ENCODE measurements at regions not wholly inside any gene's neighbourhood (a gene's known extent, or its start where the extent isn't known, plus 50 kb on each side); places are given as distances from the start of the nearest gene placed in this dataset.
"Not testable (repeated sequence)": the region's sequence is repeated elsewhere in the genome, so short reads cannot be mapped to it uniquely, and the experiment has no call there.

GRCh38 chr7:155396661-155397060, 61.3 kb upstream of the EN2 start:
- no TSS peak for BruUV-seq (replicated peaks)
- CTCF ChIA-PET = interaction anchor here (4.4 kb wide), 1 partner anchor 16 kb away, joined by 26 read pairs; no protein-coding TSS in a partner anchor
- Histone ChIP-seq H3K9me3 (replicated peaks; ENCODE audit: control insufficient read depth, insufficient read depth, low read length) (no peaks in the 10 kb centered on the region), H3K4me3 (replicated peaks in 1 of 3; ENCODE audit: insufficient read depth in 1 of 3, low read depth in 1 of 3, low read length in 3 of 3) (no peak overlapping the region), H3K79me2 (ENCODE audit: control insufficient read depth, insufficient read depth, low read length) (no peaks in the 10 kb centered on the region), H3K4me1 (ENCODE audit: control insufficient read depth, extremely low read depth, insufficient read depth, low read length) (no peaks in the 10 kb centered on the region), H3K4me2 (ENCODE audit: insufficient read depth, low read length) (no peak overlapping the region), H3K9ac (replicated peaks; ENCODE audit: extremely low read depth, insufficient read depth, low read length) (no peak overlapping the region), H4K20me1 (replicated peaks; ENCODE audit: control insufficient read depth, extremely low read depth, insufficient read depth, low read length) (no peaks in the 10 kb centered on the region), H3K27ac (ENCODE audit: insufficient read depth, low read depth, low read length) (no peak overlapping the region), H2AFZ (ENCODE audit: low read depth, low read length) (no peak overlapping the region), H3K9me1 (replicated peaks; ENCODE audit: control insufficient read depth, extremely low read depth, insufficient read depth, low read length) (no peaks in the 10 kb centered on the region), H3K27me3 (ENCODE audit: control insufficient read depth in 2 of 2, insufficient read depth in 2 of 2, low read length in 2 of 2) (no peaks in the 10 kb centered on the region), H3K36me3 (ENCODE audit: control insufficient read depth in 2 of 2, extremely low read depth in 1 of 2, insufficient read depth in 2 of 2, low read length in 2 of 2) (no peaks in the 10 kb centered on the region)
- intact Hi-C loops (cut with micrococcal nuclease) = no loop called here
- DNase-seq (ENCODE audit: low read depth, low spot score) (no peak), FAIRE-seq (no peak)
- POLR2A ChIA-PET = no interaction called here
- TF ChIP-seq FOS (IDR thresholded peaks at IDR 0.05; ENCODE audit: borderline replicate concordance, insufficient read depth, low read length) (no peak), POLR2AphosphoS5 (IDR thresholded peaks at IDR 0.05; ENCODE audit: insufficient read depth, low read depth, low read length) (no peak), MYC (IDR thresholded peaks at IDR 0.05; ENCODE audit: low read depth, low read length) (no peak), GATA2 (IDR thresholded peaks at IDR 0.05; ENCODE audit: insufficient read depth, insufficient read length, low read depth, low read length) (no peak), POLR2A (IDR thresholded peaks at IDR 0.05; ENCODE audit: low read depth, low read length) (no peak), EZH2 (IDR thresholded peaks at IDR 0.05; ENCODE audit: borderline replicate concordance, low read depth, low read length, severe bottlenecking) (no peak), JUN (IDR thresholded peaks at IDR 0.05; ENCODE audit: borderline replicate concordance, insufficient read depth, insufficient read length, low read depth) (no peak)
- TF ChIP-seq, protein P1, sequence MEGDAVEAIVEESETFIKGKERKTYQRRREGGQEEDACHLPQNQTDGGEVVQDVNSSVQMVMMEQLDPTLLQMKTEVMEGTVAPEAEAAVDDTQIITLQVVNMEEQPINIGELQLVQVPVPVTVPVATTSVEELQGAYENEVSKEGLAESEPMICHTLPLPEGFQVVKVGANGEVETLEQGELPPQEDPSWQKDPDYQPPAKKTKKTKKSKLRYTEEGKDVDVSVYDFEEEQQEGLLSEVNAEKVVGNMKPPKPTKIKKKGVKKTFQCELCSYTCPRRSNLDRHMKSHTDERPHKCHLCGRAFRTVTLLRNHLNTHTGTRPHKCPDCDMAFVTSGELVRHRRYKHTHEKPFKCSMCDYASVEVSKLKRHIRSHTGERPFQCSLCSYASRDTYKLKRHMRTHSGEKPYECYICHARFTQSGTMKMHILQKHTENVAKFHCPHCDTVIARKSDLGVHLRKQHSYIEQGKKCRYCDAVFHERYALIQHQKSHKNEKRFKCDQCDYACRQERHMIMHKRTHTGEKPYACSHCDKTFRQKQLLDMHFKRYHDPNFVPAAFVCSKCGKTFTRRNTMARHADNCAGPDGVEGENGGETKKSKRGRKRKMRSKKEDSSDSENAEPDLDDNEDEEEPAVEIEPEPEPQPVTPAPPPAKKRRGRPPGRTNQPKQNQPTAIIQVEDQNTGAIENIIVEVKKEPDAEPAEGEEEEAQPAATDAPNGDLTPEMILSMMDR (IDR thresholded peaks at IDR 0.05; ENCODE audit: extremely low read depth in 1 of 2, insufficient read depth in 1 of 2, low read depth in 1 of 2, low read length in 2 of 2) = no peak
- TF ChIP-seq, protein P2, sequence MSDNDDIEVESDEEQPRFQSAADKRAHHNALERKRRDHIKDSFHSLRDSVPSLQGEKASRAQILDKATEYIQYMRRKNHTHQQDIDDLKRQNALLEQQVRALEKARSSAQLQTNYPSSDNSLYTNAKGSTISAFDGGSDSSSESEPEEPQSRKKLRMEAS (IDR thresholded peaks at IDR 0.05; ENCODE audit: insufficient read depth, insufficient read length) = no peak
- dilution Hi-C loops (cut with MboI; ENCODE audit: extremely low pct_ligation_motif_present, low sequenced_read_pairs) = no loop called here

GRCh38 chr7:155397758-155398714, 59.9 kb upstream of the EN2 start:
- H3K9ac ChIP-seq (replicated peaks; ENCODE audit: extremely low read depth, insufficient read depth, low read length); H3K9me1 ChIP-seq (replicated peaks; ENCODE audit: control insufficient read depth, extremely low read depth, insufficient read depth, low read length); FAIRE-seq; dilution Hi-C loops (cut with MboI; ENCODE audit: extremely low pct_ligation_motif_present, low sequenced_read_pairs); H3K4me2 ChIP-seq (ENCODE audit: insufficient read depth, low read length); H3K4me3 ChIP-seq (replicated peaks in 1 of 3; ENCODE audit: insufficient read depth in 1 of 3, low read depth in 1 of 3, low read length in 3 of 3); H3K4me1 ChIP-seq (ENCODE audit: control insufficient read depth, extremely low read depth, insufficient read depth, low read length); H3K79me2 ChIP-seq (ENCODE audit: control insufficient read depth, insufficient read depth, low read length); BruUV-seq (replicated peaks); POLR2A ChIA-PET; H4K20me1 ChIP-seq (replicated peaks; ENCODE audit: control insufficient read depth, extremely low read depth, insufficient read depth, low read length); H3K9me3 ChIP-seq (replicated peaks; ENCODE audit: control insufficient read depth, insufficient read depth, low read length); H3K27me3 ChIP-seq (ENCODE audit: control insufficient read depth in 2 of 2, insufficient read depth in 2 of 2, low read length in 2 of 2); H3K27ac ChIP-seq (ENCODE audit: insufficient read depth, low read depth, low read length); intact Hi-C loops (cut with micrococcal nuclease); H3K36me3 ChIP-seq (ENCODE audit: control insufficient read depth in 2 of 2, extremely low read depth in 1 of 2, insufficient read depth in 2 of 2, low read length in 2 of 2); H2AFZ ChIP-seq (ENCODE audit: low read depth, low read length); DNase-seq (ENCODE audit: low read depth, low spot score): not testable (repeated sequence)
- CTCF ChIA-PET = interaction anchor here (1.0 to 4.4 kb wide), 2 partner anchors 17 to 471 kb away, joined by 3 to 26 read pairs; no protein-coding TSS in a partner anchor
